ENCODE measurements at regions not wholly inside any gene's neighbourhood (a gene's known extent, or its start where the extent isn't known, plus 50 kb on each side); places are given as distances from the start of the nearest gene placed in this dataset.

GRCh38 chr5:3116366-3116765 is 364.9 kb upstream of the IRX2 start:
- TF ChIP-seq FOXM1 (IDR thresholded peaks at IDR 0.05; ENCODE audit: borderline replicate concordance) (no peak), FOXK2 (IDR thresholded peaks at IDR 0.05) (no peak), HDGF (IDR thresholded peaks at IDR 0.05; ENCODE audit: borderline replicate concordance) (no peak), LEF1 (IDR thresholded peaks at IDR 0.05; ENCODE audit: borderline replicate concordance) (no peak), TARDBP (IDR thresholded peaks at IDR 0.05) (no peak), SP1 (IDR thresholded peaks at IDR 0.05) (no peak), FOXA1 (IDR thresholded peaks at IDR 0.05) (no peak), ZNF384 (IDR thresholded peaks at IDR 0.05) (no peak), ELF4 (IDR thresholded peaks at IDR 0.05) (no peak), CTBP1 (IDR thresholded peaks at IDR 0.05; ENCODE audit: borderline replicate concordance) (no peak), BHLHE40 (IDR thresholded peaks at IDR 0.05; ENCODE audit: borderline replicate concordance) (no peak)

Data from HEK293T (cell line).